ENCODE measurements at regions not wholly inside any gene's neighbourhood (a gene's known extent, or its start where the extent isn't known, plus 50 kb on each side); places are given as distances from the start of the nearest gene placed in this dataset.
A peak's percentile ranks its signal among the peaks of the same experiment; 100 is the strongest.

GRCh38 chr3:35488526-35488925 is 150.8 kb upstream of the ARPP21 start:
- no peak for DNase-seq (ENCODE audit: low spot score)
- Mint-ChIP-seq H3K27me3 (ENCODE audit: low read depth) (no peaks in the 10 kb centered on the region), H3K27ac (ENCODE audit: unreplicated experiment) (no peak overlapping the region), H3K9me3 (ENCODE audit: low read depth) (peaks cover 6% of the 10 kb centered on the region), H3K4me1 (ENCODE audit: low read depth) (peaks cover 32% of the 10 kb centered on the region), H3K36me3 (ENCODE audit: low read depth) (no peaks in the 10 kb centered on the region), H3K4me3 (ENCODE audit: unreplicated experiment) (no peak overlapping the region)
- TF ChIP-seq CTCF (IDR thresholded peaks at IDR 0.05): no peak

- Mint-ChIP-seq H3K4me1 (ENCODE audit: low read depth) (peaks cover 32% of the 10 kb centered on the region), H3K27ac (ENCODE audit: unreplicated experiment) (no peak overlapping the region), H3K36me3 (ENCODE audit: low read depth) (peaks cover 1% of the 10 kb centered on the region), H3K9me3 (ENCODE audit: low read depth) (peaks cover 10% of the 10 kb centered on the region), H3K27me3 (ENCODE audit: low read depth) (no peaks in the 10 kb centered on the region), H3K4me3 (ENCODE audit: unreplicated experiment) (no peak overlapping the region)
- no peak for TF ChIP-seq CTCF (IDR thresholded peaks at IDR 0.05)
- no peak for DNase-seq (ENCODE audit: low spot score)
Measured at GRCh38 chr3:35492841-35493240, 146.5 kb upstream of the ARPP21 start.

- H3K27me3 Mint-ChIP-seq (ENCODE audit: low read depth): no peaks in the 10 kb centered on the region
- H3K4me3 Mint-ChIP-seq (ENCODE audit: unreplicated experiment): no peak overlapping the region
- DNase-seq (ENCODE audit: low spot score): no peak
- H3K9me3 Mint-ChIP-seq (ENCODE audit: low read depth): peaks cover 10% of the 10 kb centered on the region
- H3K4me1 Mint-ChIP-seq (ENCODE audit: low read depth): peaks cover 25% of the 10 kb centered on the region
- H3K36me3 Mint-ChIP-seq (ENCODE audit: low read depth): peaks cover 6% of the 10 kb centered on the region
- TF ChIP-seq CTCF (IDR thresholded peaks at IDR 0.05): no peak
- H3K27ac Mint-ChIP-seq (ENCODE audit: unreplicated experiment): peak overlapping the region; percentile 19
Measured at GRCh38 chr3:35498506-35499210, 140.7 kb upstream of the ARPP21 start.

GRCh38 chr3:35500641-35501350 is 138.5 kb upstream of the ARPP21 start:
- no peaks in the 10 kb centered on the region for H3K27me3 Mint-ChIP-seq (ENCODE audit: low read depth)
- H3K36me3 Mint-ChIP-seq (ENCODE audit: low read depth): peaks cover 6% of the 10 kb centered on the region
- DNase-seq (ENCODE audit: low spot score): no peak
- peaks cover 20% of the 10 kb centered on the region for H3K4me1 Mint-ChIP-seq (ENCODE audit: low read depth)
- no peak for TF ChIP-seq CTCF (IDR thresholded peaks at IDR 0.05)
- H3K27ac Mint-ChIP-seq (ENCODE audit: unreplicated experiment): no peak overlapping the region
- peaks cover 10% of the 10 kb centered on the region for H3K9me3 Mint-ChIP-seq (ENCODE audit: low read depth)
- H3K4me3 Mint-ChIP-seq (ENCODE audit: unreplicated experiment): no peak overlapping the region

- Mint-ChIP-seq H3K4me3 (ENCODE audit: unreplicated experiment) (no peak overlapping the region), H3K27me3 (ENCODE audit: low read depth) (peaks cover 2% of the 10 kb centered on the region), H3K9me3 (ENCODE audit: low read depth) (peaks cover 12% of the 10 kb centered on the region), H3K36me3 (ENCODE audit: low read depth) (peaks cover 8% of the 10 kb centered on the region), H3K4me1 (ENCODE audit: low read depth) (peaks cover 20% of the 10 kb centered on the region), H3K27ac (ENCODE audit: unreplicated experiment) (no peak overlapping the region)
- no peak for TF ChIP-seq CTCF (IDR thresholded peaks at IDR 0.05)
- DNase-seq (ENCODE audit: low spot score): no peak
Measured at GRCh38 chr3:35502699-35503098, 136.6 kb upstream of the ARPP21 start.
